Myocyte (in vitro differentiated cells): ENCODE measurements at regions not wholly inside any gene's neighbourhood (a gene's known extent, or its start where the extent isn't known, plus 50 kb on each side); places are given as distances from the start of the nearest gene placed in this dataset.

Experiments used
- DNase-seq: peaks from one replicate; pipeline ENCODE4 v3.0.0-alpha.2; 2012; ENCODE audit warnings: low read depth

GRCh38 chr1:212525479-212526110 lies 83.0 kb upstream of the ATF3 start:
- peak; percentile 79 for DNase-seq

- no peak for DNase-seq
Measured at GRCh38 chr1:212526111-212526491, 82.5 kb upstream of the ATF3 start.

DNA sequence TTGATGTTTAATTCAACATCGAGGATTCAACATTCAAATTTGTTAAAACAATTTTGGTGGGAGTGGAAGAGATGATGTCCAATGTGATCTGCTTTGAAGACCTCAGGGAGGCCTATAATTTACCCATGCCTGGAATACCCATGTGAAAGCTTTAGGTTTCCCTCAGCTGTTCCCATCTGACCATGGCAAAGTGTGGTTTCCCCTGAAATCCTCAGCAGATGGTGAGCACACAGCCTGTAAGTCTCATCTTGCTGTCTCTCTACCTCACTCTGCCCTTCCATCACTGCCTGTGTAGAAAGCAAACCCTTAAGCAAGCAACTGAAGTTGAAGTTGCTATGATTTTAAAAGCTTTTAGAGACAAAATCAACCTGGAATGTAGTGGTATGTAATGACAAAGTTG lies 80.1 kb upstream of the ATF3 start:
- peak; percentile 91 for DNase-seq

- peak; percentile 92 for DNase-seq
Measured at GRCh38 chr1:212529211-212529741, 79.3 kb upstream of the ATF3 start.

DNA sequence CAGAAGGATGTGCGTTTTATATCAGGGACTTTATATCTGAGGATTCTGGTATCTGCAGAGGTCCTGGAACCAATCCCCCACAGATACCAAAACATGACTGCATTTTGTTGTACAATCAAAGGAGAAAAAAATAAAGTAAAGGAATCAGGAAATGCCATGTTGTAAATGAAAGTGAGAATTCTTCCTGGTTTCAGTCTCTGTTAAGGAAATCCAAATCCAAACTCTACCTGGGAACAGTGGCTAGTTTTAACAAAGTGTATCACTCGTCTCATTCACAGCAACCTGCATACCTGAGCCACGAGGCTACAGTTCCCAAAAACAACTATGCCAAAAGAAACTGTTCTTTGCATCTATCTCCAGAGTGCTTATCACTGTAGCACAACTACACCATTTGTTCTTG lies 77.3 kb upstream of the ATF3 start:
- no peak for DNase-seq

GRCh38 chr1:212531796-212532195 lies 76.8 kb upstream of the ATF3 start:
- DNase-seq, result peak; percentile 85

- no peak for DNase-seq
Measured at GRCh38 chr1:212532469-212533147, 76.0 kb upstream of the ATF3 start.

DNA sequence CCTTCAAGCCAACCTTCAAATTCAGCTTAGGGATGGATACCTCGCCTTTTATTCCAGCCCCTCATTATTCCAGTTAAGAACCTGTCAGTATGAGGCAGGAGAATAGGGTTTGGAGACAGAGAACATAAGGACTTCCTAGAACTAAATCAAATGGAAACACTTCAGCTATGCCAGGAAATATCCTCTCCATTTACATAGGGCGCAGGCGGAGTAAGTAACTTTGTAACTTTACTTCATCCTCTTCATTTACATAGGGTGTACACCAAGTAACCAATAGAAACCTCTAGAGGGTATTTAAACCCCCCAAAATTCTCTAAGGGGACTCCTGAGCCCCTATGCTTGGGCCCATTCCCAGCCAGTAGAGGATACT lies 75.4 kb upstream of the ATF3 start:
- no peak for DNase-seq

DNA sequence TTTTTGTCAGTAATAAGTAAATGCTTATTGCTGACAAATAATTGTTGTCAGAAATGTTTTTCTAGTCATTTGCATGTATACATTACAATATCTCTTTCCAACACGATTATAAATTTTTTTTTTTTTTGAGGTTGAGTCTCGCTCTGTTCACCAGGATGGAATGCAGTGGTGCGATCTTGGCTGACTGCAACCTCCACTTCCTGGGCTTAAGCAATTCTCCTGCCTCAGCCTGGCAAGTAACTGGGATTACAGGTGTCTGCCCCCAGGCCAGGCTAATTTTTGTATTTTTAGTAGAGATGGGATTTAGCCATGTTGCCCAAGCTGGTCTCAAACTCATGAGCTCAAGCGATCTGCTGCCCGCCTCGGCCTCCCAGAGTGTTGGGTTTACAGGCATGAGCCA lies 72.0 kb upstream of the ATF3 start:
- no peak for DNase-seq

DNA sequence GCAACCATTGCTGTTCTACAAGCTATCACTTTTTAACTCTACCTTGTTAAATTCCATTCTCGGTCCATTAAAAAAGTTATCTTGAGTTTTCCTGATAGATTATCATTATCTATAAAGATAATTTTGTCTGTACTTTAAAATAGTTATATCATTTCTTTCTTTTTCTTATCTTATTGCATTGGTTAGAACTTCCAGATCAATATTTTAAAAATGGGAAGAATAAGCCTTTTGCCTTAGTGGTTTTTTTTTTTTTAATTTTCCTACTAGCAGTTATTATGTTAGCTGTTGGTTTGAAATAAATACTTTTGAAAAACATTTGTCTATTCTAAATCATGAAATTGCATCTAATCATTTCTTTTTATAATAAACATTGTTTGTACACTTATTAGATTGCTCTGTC lies 71.0 kb upstream of the ATF3 start:
- DNase-seq, result no peak

DNA sequence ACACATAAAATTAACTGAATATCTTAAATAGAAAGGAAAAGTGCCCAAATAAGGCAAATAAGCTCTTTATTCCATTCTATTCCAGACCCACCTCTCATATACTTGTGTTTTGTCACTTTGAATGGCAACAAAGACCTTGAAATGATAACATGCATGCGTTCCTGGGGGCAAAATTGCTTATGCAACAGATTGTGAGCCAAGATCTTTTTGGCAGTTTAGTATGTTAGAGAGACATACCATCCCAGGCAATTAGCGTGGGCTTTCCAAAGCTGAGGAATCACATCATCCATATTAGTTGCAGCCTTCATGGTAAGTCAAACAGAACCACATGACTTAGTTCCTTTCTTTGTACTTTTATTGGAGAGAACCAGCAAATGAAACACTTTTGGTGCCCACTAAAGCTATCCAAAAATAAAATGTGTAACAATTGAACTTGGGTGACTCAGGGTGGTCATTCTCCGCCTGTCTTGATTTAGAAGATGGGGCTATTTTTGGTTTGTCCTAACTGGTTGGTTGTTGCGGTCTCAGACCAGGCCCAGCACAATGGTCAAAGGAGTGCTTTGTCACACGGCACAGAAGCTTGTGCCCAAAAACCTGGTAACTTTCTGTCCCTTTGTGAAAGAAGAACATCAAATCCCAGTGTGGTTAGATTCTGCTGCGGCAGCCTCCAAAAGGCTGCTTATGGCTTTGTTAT lies 68.7 kb upstream of the ATF3 start:
- DNase-seq, result peak; percentile 61

DNA sequence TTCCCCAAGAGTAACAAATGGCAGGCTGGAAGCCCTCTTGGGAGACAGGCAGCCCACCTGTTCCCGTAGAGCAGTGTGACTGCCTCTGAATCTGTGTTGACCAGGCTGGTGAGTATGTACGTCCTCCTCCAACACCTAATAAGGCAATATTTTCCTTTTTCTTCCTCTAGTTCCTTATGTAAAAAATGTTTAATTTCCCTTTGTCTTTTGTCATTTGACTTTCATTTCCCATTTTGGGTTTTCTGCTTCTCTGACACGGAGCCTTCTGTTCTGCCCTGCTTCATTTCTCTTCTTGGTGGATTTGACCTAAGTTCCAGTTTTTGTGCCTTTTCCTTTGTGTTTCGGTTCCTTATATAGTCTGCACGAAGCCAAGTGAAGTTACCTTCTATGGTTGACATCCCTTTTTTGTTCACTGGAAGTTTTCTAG lies 65.8 kb upstream of the ATF3 start:
- DNase-seq, result no peak

GRCh38 chr1:212544110-212544509 lies 64.5 kb upstream of the ATF3 start:
- DNase-seq, result no peak

- peak; percentile 51 for DNase-seq
Measured at GRCh38 chr1:212545941-212546635, 62.5 kb upstream of the ATF3 start.

DNA sequence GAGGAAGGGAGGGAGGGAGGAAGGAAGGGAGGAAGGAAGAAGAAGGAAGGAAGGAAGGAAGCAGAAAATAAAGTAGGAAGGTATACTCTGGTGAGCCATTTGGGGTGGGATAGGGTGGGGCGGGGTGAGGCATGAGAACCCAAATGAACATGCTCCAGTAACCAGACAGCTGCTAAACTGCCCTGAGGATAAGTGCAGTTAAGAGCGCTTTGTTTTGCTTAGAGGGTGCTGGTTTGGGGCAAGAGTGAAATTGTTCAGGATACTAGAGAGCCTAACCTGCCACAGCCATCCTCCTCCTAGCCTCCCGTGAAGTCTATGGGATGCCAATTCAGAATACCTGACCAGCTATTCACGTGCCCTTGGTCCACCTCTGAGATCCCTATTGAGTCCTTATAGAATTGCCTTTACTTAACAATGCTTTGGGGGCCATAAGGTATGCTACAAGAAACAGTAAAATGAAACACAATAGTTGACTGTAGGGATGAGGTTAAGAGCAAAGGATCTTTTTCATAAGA lies 59.0 kb upstream of the ATF3 start:
- no peak for DNase-seq

DNA sequence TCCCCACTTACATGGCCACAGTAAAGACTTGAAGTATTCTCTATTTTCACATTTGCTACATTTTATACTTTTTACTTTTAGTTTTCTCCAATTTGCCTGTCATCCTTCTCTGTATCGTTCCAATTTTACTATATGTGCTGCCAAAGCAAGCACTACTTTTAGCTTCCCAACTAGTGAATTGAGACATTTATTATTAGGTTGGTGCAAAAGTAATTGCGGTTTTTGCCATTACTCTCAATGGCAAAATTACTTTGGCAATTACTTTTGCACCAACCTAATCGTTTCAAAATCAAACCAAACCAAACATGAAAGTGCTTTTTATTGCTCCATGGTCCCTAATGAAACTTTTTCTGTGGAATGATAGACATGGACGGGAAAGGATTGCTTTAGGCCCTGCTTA lies 56.6 kb upstream of the ATF3 start:
- no peak for DNase-seq

DNA sequence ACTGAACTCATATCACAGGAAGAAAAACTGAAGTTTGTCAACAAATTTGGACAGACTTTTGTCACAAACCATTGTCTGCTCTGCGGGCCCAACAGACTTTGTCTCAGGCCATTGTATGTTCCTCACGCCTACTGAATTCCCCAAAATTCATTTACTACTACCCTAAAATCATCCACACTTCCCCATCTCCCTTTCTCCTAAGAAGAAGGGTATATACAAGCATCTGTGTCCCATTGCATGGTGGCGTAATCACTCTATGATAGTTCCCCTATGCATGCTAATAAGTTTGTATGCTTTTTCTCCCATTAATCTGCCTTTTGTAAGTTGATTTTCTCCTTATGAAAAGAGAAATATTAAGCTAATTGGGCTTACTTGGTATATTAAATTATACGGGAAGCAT lies 54.9 kb upstream of the ATF3 start:
- no peak for DNase-seq

DNA sequence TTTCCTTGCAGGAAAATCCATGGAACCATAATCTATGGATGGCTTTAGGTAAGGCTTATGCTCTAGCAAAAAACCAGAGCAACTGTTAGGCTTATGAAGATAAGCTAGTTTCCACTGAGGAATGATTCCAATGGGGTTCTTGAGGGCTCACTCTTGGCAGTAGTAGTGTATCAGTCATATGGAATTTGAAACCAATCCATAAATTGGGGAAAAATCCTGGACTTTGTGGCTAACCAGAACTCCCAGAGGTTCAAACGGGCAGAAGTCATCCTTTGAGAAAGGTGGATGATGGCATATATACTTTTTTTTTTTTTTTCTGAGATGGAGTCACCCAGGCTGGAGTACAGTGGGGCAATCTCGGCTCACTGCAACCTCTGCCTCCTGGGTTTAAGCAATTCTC lies 54.2 kb upstream of the ATF3 start:
- no peak for DNase-seq

DNA sequence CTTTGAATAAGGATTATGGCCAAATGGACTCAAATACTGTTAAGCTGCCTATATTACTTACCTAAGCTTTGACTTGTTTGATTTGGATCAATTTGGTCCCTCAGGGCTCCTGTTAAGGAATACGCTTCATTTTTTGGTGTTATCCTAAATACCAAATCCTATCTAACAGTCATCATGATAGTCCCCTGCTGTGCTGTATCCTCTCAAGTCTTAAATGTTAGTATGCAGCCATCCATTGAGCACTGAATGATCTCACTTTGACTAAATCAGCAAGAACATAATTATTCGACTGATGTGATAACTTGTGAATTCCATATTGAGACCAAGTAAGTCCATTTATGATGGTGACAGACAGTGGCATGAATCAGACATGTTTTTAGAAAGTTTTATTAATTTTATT lies 53.1 kb upstream of the ATF3 start:
- no peak for DNase-seq

- DNase-seq, result no peak
Measured at GRCh38 chr1:212556822-212557549, 51.6 kb upstream of the ATF3 start.
